Neuronal stem cell (in vitro differentiated cells): ENCODE measurements at regions not wholly inside any gene's neighbourhood (a gene's known extent, or its start where the extent isn't known, plus 50 kb on each side); places are given as distances from the start of the nearest gene placed in this dataset.

Experiments
- DNase-seq: peaks from one replicate; pipeline ENCODE4 v3.0.0-alpha.2; 2013; ENCODE audit warnings: low spot score
- H2AFZ ChIP-seq: one replicate; pipeline ENCODE4 v1.6.1; 2013; ENCODE audit warnings: mild to moderate bottlenecking, low read length, inconsistent platforms
- H2AK5ac ChIP-seq: 2 replicates; pipeline ENCODE4 v1.6.1; 2013; ENCODE audit warnings: low read depth, mild to moderate bottlenecking, inconsistent platforms, low read length, moderate library complexity, mixed read lengths
- H2BK120ac ChIP-seq: 2 replicates; pipeline ENCODE4 v1.6.1; 2013; ENCODE audit warnings: low read depth, mild to moderate bottlenecking, inconsistent platforms, low read length, moderate library complexity, mixed read lengths
- H2BK12ac ChIP-seq: one replicate; pipeline ENCODE4 v1.6.1; 2013; ENCODE audit warnings: low read length, inconsistent platforms
- H2BK15ac ChIP-seq: 2 replicates; pipeline ENCODE4 v1.6.1; 2013; ENCODE audit warnings: mild to moderate bottlenecking, low read length, inconsistent platforms, mixed read lengths
- H2BK5ac ChIP-seq: one replicate; pipeline ENCODE4 v1.6.1; 2013; ENCODE audit warnings: inconsistent platforms, mild to moderate bottlenecking, low read length, moderate library complexity
- H3K14ac ChIP-seq: one replicate; pipeline ENCODE4 v1.6.1; 2013; ENCODE audit warnings: low read length, inconsistent platforms
- H3K18ac ChIP-seq: 2 replicates; pipeline ENCODE4 v1.6.1; 2013; ENCODE audit warnings: low read length, inconsistent platforms
- H3K23ac ChIP-seq: 2 replicates; pipeline ENCODE4 v1.6.1; 2013; ENCODE audit warnings: low read depth, mild to moderate bottlenecking, mixed read lengths, low read length, inconsistent platforms; ENCODE audit not compliant: poor library complexity
- H3K27ac ChIP-seq: replicated peaks from 3 replicates; pipeline ENCODE4 v1.5.1; 2013; ENCODE audit warnings: low read length, inconsistent platforms
- H3K27me3 ChIP-seq, 3 experiments: 2 replicates each; pipeline ENCODE4 v1.6.1; 2013; ENCODE audit warnings: low read length in 3 of 3, mild to moderate bottlenecking in 2 of 3, inconsistent platforms in 1 of 3, low read depth in 1 of 3, mixed read lengths in 1 of 3, moderate library complexity in 1 of 3; ENCODE audit not compliant: control insufficient read depth in 3 of 3, insufficient read depth in 3 of 3
- H3K36me3 ChIP-seq, 2 donors: replicated peaks in 1 of 2; 2 replicates each; pipeline ENCODE4 v1.6.1; 2013; ENCODE audit warnings: low read length in 2 of 2; ENCODE audit not compliant: control insufficient read depth in 2 of 2, insufficient read depth in 2 of 2
- H3K4ac ChIP-seq: 2 replicates; pipeline ENCODE4 v1.6.1; 2013; ENCODE audit warnings: inconsistent platforms, mild to moderate bottlenecking, low read length, moderate library complexity
- H3K4me1 ChIP-seq, 2 donors: 1 replicate in 1 of 2; 2 replicates in 1 of 2; pipeline ENCODE4 v1.6.1; 2013; ENCODE audit warnings: low read length in 2 of 2, low read depth in 1 of 2; ENCODE audit not compliant: control insufficient read depth in 2 of 2, insufficient read depth in 1 of 2
- H3K4me2 ChIP-seq: one replicate; pipeline ENCODE4 v1.6.1; 2013; ENCODE audit warnings: mild to moderate bottlenecking, low read length, inconsistent platforms; ENCODE audit not compliant: insufficient read depth, poor library complexity, severe bottlenecking
- H3K4me3 ChIP-seq, 2 donors: 2 replicates each; pipeline ENCODE4 v1.5.1; 2013; ENCODE audit warnings: low read length in 2 of 2, mild to moderate bottlenecking in 2 of 2, inconsistent platforms in 1 of 2, moderate library complexity in 1 of 2
- H3K79me1 ChIP-seq: one replicate; pipeline ENCODE4 v1.6.1; 2013; ENCODE audit warnings: low read depth, mild to moderate bottlenecking, inconsistent platforms, low read length, moderate library complexity
- H3K9ac ChIP-seq: one replicate; pipeline ENCODE4 v1.6.1; 2013; ENCODE audit warnings: mild to moderate bottlenecking, low read depth, low read length, inconsistent platforms; ENCODE audit not compliant: poor library complexity
- H3K9me3 ChIP-seq, 2 donors: replicated peaks in 1 of 2; 2 replicates each; pipeline versions ENCODE3 to v1.6.1; 2013; ENCODE audit warnings: low read length in 2 of 2, mild to moderate bottlenecking in 2 of 2, inconsistent platforms in 1 of 2, low read depth in 1 of 2, mixed read lengths in 1 of 2, moderate library complexity in 1 of 2; ENCODE audit not compliant: control insufficient read depth in 2 of 2, insufficient read depth in 1 of 2
- H4K8ac ChIP-seq: one replicate; pipeline ENCODE4 v1.6.1; 2013; ENCODE audit warnings: low read depth, mild to moderate bottlenecking, inconsistent platforms, low read length, moderate library complexity
- H4K91ac ChIP-seq: one replicate; pipeline ENCODE4 v1.6.1; 2013; ENCODE audit warnings: low read length, low read depth, mild to moderate bottlenecking, inconsistent platforms; ENCODE audit not compliant: poor library complexity
- WGBS, 2 donors: extraction: QIAGEN DNeasy Blood & Tissue Kit; methylation state at CpG; one replicate each; pipeline ENCODE4 v1.1.7; 2013; ENCODE audit warnings: missing lambda C conversion rate in 2 of 2, mixed read lengths in 1 of 2; ENCODE audit not compliant: insufficient read length in 2 of 2, insufficient replicate concordance in 1 of 2; ENCODE audit errors: extremely low coverage in 2 of 2; 5-methylcytosine and 5-hydroxymethylcytosine counted together

- no peak overlapping the region for H2BK12ac ChIP-seq
- no peaks in the 10 kb centered on the region for H3K27me3 ChIP-seq
- H3K23ac ChIP-seq, result no peak overlapping the region
- no peak overlapping the region for H3K14ac ChIP-seq
- H3K4me3 ChIP-seq, result no peak overlapping the region
- H3K18ac ChIP-seq, result no peak overlapping the region
- no peak overlapping the region for H2BK120ac ChIP-seq
- H4K91ac ChIP-seq, result no peak overlapping the region
- H4K8ac ChIP-seq, result no peak overlapping the region
- DNase-seq, result no peak
- H2AK5ac ChIP-seq, result no peak overlapping the region
- no peak overlapping the region for H3K4ac ChIP-seq
- H3K4me1 ChIP-seq, result peaks cover 0 to 3% of the 10 kb centered on the region in 2 donors
- H3K9ac ChIP-seq, result no peak overlapping the region
- peaks cover 9% of the 10 kb centered on the region in 2 donors for H3K9me3 ChIP-seq
- H3K79me1 ChIP-seq, result no peaks in the 10 kb centered on the region
- WGBS, 2 donors, result no CpG with 5 or more reads among the region's 2 CpGs
- no peaks in the 10 kb centered on the region for H3K36me3 ChIP-seq
- H3K27ac ChIP-seq, result no peak overlapping the region
- no peak overlapping the region for H2AFZ ChIP-seq
- no peak overlapping the region for H3K4me2 ChIP-seq
- H2BK5ac ChIP-seq, result no peak overlapping the region
- no peak overlapping the region for H2BK15ac ChIP-seq
These were observed 198.6 kb downstream of the GXYLT1 start for GRCh38 chr12:41946106-41946505.

- Histone ChIP-seq H3K9ac (no peak overlapping the region), H2BK15ac (no peak overlapping the region), H2BK12ac (no peak overlapping the region), H3K4ac (no peak overlapping the region), H3K27ac (no peak overlapping the region), H3K14ac (no peak overlapping the region), H3K4me1 (peaks cover 0 to 3% of the 10 kb centered on the region in 2 donors), H2BK5ac (no peak overlapping the region), H3K23ac (no peak overlapping the region), H4K8ac (no peak overlapping the region), H3K9me3 (peaks cover 9% of the 10 kb centered on the region in 2 donors), H2BK120ac (no peak overlapping the region), H3K36me3 (no peaks in the 10 kb centered on the region), H3K4me3 (no peak overlapping the region), H4K91ac (no peak overlapping the region), H3K18ac (no peak overlapping the region), H2AK5ac (no peak overlapping the region), H3K79me1 (no peaks in the 10 kb centered on the region), H3K4me2 (no peak overlapping the region), H2AFZ (no peak overlapping the region), H3K27me3 (no peaks in the 10 kb centered on the region)
- no peak for DNase-seq
- WGBS, 2 donors, result no CpG with 5 or more reads among the region's 2 CpGs
These were observed 200.5 kb downstream of the GXYLT1 start for GRCh38 chr12:41944216-41944615.

GRCh38 chr12:41943671-41944070 lies 201.0 kb downstream of the GXYLT1 start:
- Histone ChIP-seq H3K4me3 (no peak overlapping the region), H3K9ac (no peak overlapping the region), H3K36me3 (no peaks in the 10 kb centered on the region), H4K8ac (no peak overlapping the region), H2BK12ac (no peak overlapping the region), H2BK5ac (no peak overlapping the region), H2AK5ac (no peak overlapping the region), H4K91ac (no peak overlapping the region), H3K14ac (no peak overlapping the region), H3K4me1 (peaks cover 0 to 3% of the 10 kb centered on the region in 2 donors), H3K4ac (no peak overlapping the region), H3K4me2 (no peak overlapping the region), H2BK15ac (no peak overlapping the region), H2BK120ac (no peak overlapping the region), H3K18ac (no peak overlapping the region), H2AFZ (no peak overlapping the region), H3K9me3 (peaks cover 9 to 11% of the 10 kb centered on the region in 2 donors), H3K79me1 (no peaks in the 10 kb centered on the region), H3K27ac (no peak overlapping the region), H3K23ac (no peak overlapping the region), H3K27me3 (no peaks in the 10 kb centered on the region)
- no peak for DNase-seq

- no peak overlapping the region for H2BK15ac ChIP-seq
- H3K4me2 ChIP-seq, result no peak overlapping the region
- H3K18ac ChIP-seq, result no peak overlapping the region
- H2AFZ ChIP-seq, result no peak overlapping the region
- no peak for DNase-seq
- H4K91ac ChIP-seq, result no peak overlapping the region
- no peak overlapping the region for H3K23ac ChIP-seq
- no peak overlapping the region for H3K4ac ChIP-seq
- H3K14ac ChIP-seq, result no peak overlapping the region
- H3K36me3 ChIP-seq, result no peaks in the 10 kb centered on the region
- H3K9ac ChIP-seq, result no peak overlapping the region
- peaks cover 9 to 11% of the 10 kb centered on the region in 2 donors for H3K9me3 ChIP-seq
- H2BK5ac ChIP-seq, result no peak overlapping the region
- no peak overlapping the region for H2BK12ac ChIP-seq
- H3K4me3 ChIP-seq, result no peak overlapping the region
- no peak overlapping the region for H3K27ac ChIP-seq
- no peak overlapping the region for H2AK5ac ChIP-seq
- H2BK120ac ChIP-seq, result no peak overlapping the region
- H3K4me1 ChIP-seq, result peaks cover 0 to 3% of the 10 kb centered on the region in 2 donors
- no peak overlapping the region for H4K8ac ChIP-seq
- no peaks in the 10 kb centered on the region for H3K27me3 ChIP-seq
- H3K79me1 ChIP-seq, result no peaks in the 10 kb centered on the region
These were observed 202.3 kb downstream of the GXYLT1 start for GRCh38 chr12:41942354-41942753.
